NCI-H128 (cell line): ENCODE measurements at regions not wholly inside any gene's neighbourhood (a gene's known extent, or its start where the extent isn't known, plus 50 kb on each side); places are given as distances from the start of the nearest gene placed in this dataset.
A peak's percentile ranks its signal among the peaks of the same experiment; 100 is the strongest.

Source experiments
- DNase-seq: peaks from one replicate; lab custom pipeline; 2025; ENCODE audit not compliant: unreplicated experiment; lab: John Stamatoyannopoulos, UW

GRCh38 chr6:165920896-165921671, 246.6 kb downstream of the TBXT start:
- no peak for DNase-seq

- DNase-seq = no peak
Measured at GRCh38 chr6:165917576-165917975, 250.1 kb downstream of the TBXT start.

GRCh38 chr6:165915022-165915770, 252.2 kb upstream of the PDE10A start:
- no peak for DNase-seq

DNA sequence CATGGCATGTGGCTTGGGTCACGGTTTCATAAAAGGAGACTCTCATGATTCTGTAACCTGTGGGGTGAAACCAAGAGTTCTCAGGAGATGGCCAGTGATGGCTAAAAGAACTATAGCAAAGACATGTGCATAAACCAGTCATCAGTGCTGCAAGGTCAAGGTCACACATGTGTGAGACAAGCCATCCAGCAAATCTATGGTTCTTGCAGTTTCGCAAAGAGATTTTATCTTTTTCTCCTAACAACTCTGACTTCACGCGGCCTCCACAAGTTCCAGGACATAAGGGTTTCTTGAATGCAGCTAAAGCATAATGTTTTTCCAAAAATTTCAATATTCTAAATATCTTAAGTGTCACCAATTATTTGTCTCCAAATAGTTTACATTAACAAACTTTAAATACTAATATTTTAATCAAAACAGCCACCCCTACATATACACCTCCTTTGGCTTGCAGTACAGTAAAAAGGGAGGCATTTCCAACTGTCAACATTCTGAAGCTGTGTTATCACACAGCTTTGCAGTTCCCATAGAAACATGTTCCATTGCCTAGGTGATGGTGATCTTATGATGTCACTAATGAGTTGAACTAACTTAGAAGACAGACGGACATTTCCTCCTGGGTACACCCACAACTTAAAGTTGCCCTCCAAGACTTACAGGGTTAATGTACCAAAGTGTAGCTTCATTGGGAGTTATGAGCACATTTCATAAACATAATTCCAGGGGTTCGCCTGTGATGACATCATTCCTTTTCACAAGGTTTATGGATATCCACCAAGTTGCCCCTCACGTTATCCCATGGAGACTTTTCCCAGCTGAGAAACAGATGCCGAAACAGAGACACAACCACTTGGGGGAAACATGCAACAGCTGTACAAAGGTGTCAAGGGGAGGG, 250.9 kb upstream of the PDE10A start:
- no peak for DNase-seq

- no peak for DNase-seq
Measured at GRCh38 chr6:165910184-165910966, 247.3 kb upstream of the PDE10A start.

- DNase-seq = no peak
Measured at GRCh38 chr6:165906736-165907135, 243.7 kb upstream of the PDE10A start.

- DNase-seq = no peak
Measured at GRCh38 chr6:165905744-165906143, 242.7 kb upstream of the PDE10A start.

DNA sequence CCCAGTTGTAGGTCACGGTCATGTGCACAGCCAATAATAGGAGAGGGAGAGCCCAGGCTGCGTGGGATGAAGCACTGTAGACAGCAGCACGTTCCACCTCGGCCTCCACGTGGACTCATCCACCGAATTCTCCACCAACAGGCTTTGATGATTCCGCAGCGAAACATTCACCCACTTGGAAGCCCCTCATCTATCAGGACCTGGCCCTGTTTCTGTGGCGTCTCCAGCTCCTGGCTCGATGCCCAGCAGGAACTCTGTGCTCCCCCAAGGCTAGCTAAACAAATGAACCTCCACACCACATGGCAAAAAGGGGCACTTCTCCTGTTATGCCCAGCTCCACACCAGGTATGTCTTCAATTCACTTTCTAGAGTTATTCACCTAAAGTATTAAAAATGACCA, 237.9 kb upstream of the PDE10A start:
- DNase-seq = no peak

DNA sequence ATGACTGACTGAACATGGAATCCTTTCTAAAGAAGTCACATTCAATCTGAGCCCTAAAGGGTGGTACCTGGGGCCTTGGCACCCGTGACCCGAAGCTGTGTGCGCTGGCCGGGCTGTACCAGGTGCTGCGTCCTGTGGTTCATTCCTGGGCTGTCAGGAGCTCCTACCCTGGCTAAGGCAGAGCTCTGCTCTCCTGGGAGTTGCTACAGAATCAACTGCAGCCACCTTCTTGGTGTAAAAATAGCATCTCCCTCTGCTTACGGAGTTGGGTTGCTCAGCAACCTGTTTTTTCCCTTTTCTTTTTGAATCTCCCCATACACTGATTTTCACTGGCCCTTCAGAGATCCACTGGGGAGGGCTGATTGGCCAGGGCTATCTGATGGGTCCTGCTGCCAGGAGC, 236.6 kb upstream of the PDE10A start:
- DNase-seq = no peak

- DNase-seq = no peak
Measured at GRCh38 chr6:165895421-165896165, 232.6 kb upstream of the PDE10A start.

DNA sequence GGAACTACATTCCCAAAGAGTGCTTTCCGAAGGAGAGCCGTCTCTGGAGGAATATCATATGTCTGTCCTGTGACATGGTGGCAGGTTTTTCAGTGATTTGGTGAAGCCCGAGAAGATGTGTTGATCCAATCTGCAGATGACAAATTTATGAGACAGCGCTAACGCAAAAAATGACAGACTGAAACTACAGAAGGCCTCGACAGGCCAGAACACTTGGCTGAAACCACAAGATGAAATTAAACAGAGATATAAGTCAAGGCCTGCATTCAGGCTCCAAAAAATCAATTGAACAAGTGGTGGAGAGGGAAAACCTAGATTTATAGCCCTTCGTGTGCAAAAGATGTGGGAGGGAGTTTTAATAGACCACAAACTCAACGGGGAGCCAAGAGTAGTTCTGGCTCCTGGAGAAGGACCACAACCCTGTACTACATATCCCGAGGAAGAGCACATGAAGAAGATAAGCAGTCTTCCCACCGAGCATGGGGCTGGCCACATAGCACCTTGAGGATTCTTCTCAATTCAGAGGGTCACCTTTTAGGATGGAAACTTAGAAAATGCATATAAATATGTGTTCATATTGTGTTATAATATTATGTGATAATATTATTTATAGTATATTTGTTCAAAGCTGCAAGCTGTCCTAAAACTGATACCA, 231.3 kb upstream of the PDE10A start:
- DNase-seq = no peak

DNA sequence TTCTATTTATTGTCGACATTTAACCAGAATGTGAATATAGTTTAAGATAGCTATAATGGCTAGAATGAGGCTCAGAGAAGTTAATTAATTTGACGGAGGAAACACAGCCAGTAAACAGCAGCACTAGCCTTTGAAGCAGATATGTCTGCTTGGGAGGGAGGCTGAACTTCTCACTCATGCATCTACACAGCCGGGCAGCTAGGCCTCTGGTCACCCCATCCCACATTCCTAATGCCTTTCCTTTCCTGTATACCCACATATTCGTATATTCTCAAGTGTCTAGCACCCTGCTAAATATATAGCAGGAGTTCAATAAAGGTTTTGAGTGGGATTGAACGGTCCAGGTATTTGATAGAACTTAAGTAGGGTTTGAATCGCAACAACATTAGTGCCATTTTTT, 230.4 kb upstream of the PDE10A start:
- no peak for DNase-seq

DNA sequence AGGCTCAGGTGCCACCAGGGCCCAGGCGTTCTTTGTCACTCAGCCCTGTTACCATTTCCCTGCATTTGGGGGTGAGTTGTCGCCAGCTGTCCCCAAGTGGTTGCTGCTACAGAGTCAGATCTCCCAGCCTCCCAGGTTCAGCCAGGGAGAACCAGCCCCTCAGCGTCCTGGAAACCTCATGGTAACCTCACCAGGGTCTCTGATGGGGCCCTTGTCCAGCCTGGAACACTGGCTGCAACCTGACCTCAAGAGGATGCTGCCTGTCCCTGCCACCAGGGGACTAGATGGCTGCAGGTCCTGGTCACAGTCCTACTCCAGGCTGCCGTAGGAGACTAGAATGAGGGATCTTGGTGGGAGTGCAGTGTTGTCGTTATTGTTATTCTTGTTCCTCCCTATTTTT, 228.3 kb upstream of the PDE10A start:
- DNase-seq = no peak

DNA sequence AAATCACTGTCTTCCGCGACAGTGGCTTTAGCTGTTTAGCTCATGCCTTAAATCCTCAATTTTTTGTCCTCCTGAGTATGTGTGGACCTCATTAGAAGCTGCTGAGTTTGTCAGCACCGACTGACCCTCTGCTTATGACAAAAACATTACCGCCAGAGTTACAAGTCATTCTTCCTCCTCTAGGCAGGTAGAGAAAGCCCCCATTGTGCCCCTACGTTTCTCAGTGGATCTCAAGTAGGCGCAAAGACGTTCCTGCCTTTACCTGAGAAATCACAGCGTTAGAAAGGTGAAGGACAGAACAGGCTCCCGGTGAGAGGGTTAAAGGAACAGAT, 227.3 kb upstream of the PDE10A start:
- no peak for DNase-seq

DNA sequence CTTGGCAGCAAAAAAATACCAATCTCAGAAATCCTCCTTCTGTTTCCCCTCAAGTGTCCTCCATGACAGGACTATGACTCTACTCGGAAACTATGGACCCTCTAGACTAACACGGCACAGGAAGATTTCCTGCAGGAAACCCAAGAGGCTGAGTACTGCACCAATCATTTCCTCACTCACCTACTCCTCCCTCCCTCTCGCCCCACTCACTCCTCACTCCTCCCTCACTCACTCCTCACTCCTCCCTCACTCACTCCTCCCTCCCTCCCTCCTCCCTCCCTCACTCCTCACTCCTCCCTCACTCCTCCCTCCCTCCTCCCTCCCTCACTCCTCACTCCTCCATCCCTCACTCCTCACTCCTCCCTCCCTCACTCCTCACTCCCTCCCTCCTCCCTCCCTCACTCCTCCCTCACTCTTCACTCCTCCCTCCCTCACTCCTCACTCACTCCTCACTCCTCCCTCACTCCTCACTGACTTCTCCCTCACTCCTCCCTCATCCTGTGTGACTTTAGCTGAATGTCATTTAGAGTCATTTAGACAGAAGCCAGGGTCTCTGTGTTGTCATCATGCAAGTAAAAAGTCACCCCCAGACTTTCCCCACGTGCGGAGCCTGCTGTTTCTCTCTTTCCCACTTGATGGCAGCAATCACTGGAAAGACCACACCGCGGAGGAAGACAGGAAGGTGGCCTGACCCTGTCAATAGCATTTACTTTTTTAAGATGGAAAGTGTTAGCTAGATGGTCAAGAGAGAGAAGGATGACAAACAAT, 226.8 kb upstream of the PDE10A start:
- peak; percentile 22 for DNase-seq

DNA sequence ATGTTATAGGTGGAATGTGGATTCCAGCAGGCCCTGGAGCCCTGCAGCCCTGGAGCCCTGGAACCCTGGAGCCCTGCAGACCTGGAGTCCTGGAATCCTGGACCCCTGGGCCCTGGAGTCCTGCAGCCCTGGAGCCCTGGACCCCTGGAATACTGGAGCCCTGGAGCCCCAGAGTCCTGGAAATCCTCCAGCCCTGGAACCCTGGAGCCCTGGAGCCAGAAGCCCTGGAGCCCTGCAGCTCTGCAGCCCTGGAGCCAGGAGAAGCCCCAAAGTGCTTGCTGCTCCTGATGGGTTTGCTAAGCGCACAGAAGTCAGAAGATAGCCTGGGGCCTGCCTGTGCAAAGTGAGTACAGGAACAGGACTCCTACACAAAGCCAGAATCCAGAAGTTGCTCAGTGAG, 223.1 kb upstream of the PDE10A start:
- no peak for DNase-seq

DNA sequence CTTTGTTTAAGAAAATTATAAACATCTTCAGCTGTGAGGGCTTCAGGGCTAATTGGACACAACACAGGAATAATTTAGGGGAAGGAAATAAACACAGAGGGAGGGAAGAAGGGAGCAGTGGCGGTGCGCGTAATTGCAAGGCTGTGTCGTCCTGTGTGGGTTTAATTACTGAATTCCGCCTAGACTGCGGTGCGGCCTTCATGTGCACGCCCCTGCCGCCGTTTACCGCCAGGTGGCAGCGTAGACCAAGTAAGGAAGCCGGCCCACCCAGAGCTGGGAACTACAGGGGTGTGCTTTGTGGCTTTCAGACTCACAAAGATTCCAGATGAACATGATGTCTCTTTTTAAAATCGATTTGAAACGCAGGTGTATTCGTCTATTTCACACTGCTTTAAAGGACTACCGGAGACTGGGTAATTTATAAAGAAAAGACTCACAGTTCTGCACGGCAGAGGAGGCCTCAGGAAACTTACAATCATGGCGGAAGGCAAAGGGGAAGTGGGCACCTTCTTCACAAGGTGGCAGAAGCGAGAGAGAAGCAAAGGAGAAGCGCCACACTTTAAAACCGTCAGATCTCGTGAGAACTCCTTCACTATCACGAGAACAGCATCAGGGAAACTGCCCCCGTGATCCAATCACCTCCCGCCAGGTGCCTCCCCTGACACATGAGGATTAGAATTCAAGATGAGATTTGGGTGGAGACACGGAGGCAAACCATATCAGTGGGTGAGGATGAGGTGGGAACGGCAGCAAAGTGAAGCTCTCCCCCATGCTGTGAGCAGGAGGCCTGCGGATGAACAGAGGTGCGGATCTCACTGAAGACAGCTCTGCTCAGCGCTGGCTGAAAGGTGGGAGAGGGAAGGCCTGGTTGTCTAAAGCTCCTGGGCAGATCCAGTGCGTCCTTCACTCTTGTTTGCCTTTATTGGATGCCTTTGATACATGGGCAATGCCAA, 222.0 kb upstream of the PDE10A start:
- peak; percentile 35 for DNase-seq
